ENCODE measurements at regions not wholly inside any gene's neighbourhood (a gene's known extent, or its start where the extent isn't known, plus 50 kb on each side); places are given as distances from the start of the nearest gene placed in this dataset.

- intact Hi-C loops (cut with DNase I, micrococcal nuclease), result no loop called here
- DNase-seq (no peak), ATAC-seq (no peak)
Observed at GRCh38 chr2:219812672-219813071, 185.2 kb downstream of the SLC4A3 start.

- DNase-seq, result no peak
- ATAC-seq, result no peak
- intact Hi-C loops (cut with DNase I, micrococcal nuclease), result no loop called here
Observed at GRCh38 chr2:219820767-219821166, 193.3 kb downstream of the SLC4A3 start.

DNA sequence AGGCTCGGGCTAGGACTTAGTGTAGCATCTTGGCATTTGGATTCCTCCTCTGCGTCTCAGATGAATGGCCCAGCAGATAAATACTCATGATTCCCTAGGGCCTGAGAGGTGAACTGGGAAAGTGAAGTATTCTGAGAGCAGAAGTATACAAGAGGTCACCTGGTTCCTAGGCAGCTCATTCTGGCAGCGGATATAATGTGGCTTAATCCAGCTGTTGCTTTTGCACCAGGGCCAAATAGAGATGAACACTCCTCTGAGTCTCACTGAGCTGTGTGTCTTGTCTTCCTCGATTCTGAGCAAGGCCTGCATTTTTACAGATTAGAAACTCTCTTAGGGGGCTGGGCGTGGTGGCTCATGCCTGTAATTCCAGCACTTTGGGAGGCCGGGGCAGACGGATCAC lies 196.1 kb downstream of the SLC4A3 start:
- DNase-seq, result no peak
- ATAC-seq, result no peak
- intact Hi-C loops (cut with DNase I, micrococcal nuclease), result no loop called here

GRCh38 chr2:219824996-219825395 lies 197.6 kb downstream of the SLC4A3 start:
- ATAC-seq (no peak), DNase-seq (no peak)
- intact Hi-C loops (cut with DNase I, micrococcal nuclease), result no loop called here

- intact Hi-C loops (cut with DNase I, micrococcal nuclease), result no loop called here
- no peak for DNase-seq
- ATAC-seq, result no peak
Observed at GRCh38 chr2:219828127-219828526, 200.7 kb downstream of the SLC4A3 start.

- no peak for ATAC-seq
- intact Hi-C loops (cut with DNase I, micrococcal nuclease), result no loop called here
- no peak for DNase-seq
Observed at GRCh38 chr2:219829667-219830352, 202.4 kb downstream of the SLC4A3 start.

DNA sequence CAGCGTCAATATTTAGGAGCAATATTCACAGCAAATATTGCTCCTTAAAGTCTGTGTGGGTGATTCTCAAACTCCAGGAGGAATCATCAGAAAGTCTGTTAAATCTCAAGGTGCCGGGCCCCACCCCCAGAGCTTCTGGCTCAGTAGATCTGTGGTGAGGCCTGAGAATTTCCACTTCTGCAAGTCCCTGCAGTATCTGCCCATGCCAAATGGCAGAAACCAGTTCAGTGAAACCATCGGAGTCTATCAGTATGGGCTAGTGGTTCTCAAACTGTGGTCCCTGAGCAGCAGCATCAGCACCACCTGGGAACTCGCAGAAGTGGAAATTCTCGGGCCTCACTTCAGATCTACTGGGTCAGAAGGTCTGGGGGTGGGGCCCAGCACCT lies 202.9 kb downstream of the SLC4A3 start:
- DNase-seq (no peak), ATAC-seq (no peak)
- intact Hi-C loops (cut with DNase I, micrococcal nuclease), result no loop called here

DNA sequence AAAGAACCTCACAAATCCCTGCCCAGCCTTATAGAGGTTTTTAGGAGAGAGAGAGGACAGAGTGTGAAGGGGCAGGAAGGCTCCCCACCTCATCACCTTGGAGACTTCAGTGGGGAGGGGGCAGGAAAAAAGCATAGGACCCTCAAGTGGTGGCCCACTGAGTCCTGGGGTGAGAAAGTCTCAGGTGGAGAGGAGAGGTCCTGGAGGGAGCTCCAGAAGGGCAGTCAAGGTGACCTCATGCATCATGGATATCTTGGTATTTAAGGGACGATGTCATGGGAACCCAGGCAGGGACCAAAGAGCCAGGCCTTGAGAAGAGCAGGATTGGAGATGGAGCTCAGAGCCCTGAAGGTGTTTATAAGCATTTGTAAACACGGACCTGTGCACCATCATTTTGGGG lies 204.5 kb downstream of the SLC4A3 start:
- no peak for ATAC-seq
- no peak for DNase-seq
- intact Hi-C loops (cut with DNase I, micrococcal nuclease), result no loop called here

GRCh38 chr2:219832904-219833303 lies 205.5 kb downstream of the SLC4A3 start:
- intact Hi-C loops (cut with DNase I, micrococcal nuclease), result no loop called here
- ATAC-seq (no peak), DNase-seq (no peak)

- DNase-seq, result no peak
- intact Hi-C loops (cut with DNase I, micrococcal nuclease), result no loop called here
- no peak for ATAC-seq
Observed at GRCh38 chr2:219835493-219835892, 208.1 kb downstream of the SLC4A3 start.

- no peak for DNase-seq
- ATAC-seq, result no peak
- intact Hi-C loops (cut with DNase I, micrococcal nuclease), result no loop called here
Observed at GRCh38 chr2:219836647-219837177, 209.3 kb downstream of the SLC4A3 start.

DNA sequence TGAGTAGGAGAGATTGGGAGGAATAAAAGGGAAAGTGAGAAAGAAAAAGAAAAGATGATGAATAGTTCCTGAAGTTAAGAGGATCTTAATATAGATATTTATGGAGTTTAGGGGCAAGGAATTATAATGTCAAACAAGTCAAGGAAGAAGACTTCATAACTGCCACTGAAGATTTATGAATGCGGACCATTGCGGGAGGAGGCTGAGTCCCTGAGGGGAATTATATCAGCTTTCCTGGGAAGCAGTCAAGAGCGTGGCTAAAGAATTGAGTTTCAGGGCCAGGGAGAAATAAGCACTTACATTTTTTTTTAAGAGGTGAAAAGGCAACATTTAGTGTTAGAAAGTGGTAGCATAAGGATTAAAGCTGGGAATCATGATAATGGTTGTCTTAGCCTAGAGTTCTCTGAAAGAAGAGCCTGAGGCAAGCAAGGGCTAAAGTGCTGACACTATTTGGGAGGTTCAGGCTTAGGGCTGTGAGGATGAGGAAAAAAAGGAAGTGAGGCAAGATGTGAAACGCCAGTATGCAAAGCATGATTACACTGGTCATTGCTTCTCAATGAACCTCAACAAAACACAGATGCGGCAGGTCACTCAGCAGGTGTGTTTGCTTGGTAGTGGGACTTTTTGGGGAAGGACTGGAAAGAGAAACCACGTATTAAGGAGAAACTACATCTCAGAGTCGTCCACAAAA lies 217.1 kb downstream of the SLC4A3 start:
- intact Hi-C loops (cut with DNase I, micrococcal nuclease), result no loop called here
- DNase-seq (no peak), ATAC-seq (no peak)

DNA sequence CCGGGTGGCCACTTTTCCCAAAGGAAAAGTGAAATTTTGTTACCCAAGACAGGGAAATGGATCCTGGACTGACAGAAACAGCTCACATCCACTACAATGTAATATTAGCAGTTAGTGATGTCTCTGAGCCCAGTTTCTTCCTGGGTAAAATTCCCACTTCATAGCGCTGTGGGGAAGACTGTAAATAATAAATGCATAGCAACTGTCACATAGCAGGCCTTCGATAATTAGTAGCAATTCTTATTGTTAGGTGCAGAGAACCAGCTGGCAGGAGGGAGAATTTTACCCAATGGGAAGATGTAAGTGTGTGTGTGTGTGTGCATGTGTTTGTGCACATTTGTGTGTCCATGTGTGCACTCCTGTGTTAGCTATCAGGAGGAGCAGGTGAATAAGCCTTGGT lies 221.5 kb downstream of the SLC4A3 start:
- intact Hi-C loops (cut with DNase I, micrococcal nuclease), result no loop called here
- ATAC-seq (no peak), DNase-seq (no peak)

DNA sequence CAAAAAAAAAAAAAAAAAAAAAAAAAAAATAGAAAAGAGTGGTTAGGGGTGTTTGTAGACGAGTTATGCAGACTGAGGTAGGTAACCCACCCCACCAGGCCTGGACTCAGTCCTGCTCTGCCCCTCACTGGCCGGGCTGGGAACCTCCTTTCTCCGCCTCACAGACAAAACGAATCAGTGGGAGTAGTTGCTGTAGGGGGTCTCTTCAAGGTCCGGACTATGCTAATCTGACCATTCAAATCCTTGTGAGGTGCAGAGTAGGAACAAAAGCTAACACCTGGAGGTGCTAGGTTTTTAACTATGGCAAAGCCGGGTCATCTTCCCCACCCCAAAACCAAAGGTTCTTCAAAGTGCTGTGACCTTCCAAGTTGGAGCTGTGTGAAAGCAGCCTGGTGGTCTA lies 223.7 kb downstream of the SLC4A3 start:
- ATAC-seq, result no peak
- intact Hi-C loops (cut with DNase I, micrococcal nuclease), result no loop called here

GRCh38 chr2:219851801-219852481 lies 224.5 kb downstream of the SLC4A3 start:
- ATAC-seq (no peak), DNase-seq (no peak)
- intact Hi-C loops (cut with DNase I, micrococcal nuclease), result no loop called here

More for the DNA sequence above, 223.7 kb downstream of the SLC4A3 start:
- no peak for DNase-seq

DNA sequence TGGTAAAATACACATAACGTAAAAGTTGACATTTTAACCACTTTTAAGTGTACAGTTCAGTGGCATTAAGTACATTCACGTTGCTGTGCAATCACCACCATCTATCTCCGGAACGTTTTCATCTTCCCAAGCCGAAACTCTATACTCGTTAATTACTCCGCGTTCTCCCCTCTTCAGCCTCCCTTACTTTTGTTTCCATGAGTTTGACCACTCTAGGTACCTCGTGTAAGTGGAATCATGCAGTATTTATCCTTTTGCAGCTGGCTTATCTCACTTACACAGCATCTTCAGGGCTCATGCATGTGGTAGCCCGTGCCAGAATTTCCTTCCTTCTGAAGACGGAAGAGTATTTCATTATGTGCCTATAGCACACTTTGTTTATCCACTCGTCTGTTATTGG lies 225.2 kb downstream of the SLC4A3 start:
- ATAC-seq (no peak), DNase-seq (no peak)
- intact Hi-C loops (cut with DNase I, micrococcal nuclease), result no loop called here

DNA sequence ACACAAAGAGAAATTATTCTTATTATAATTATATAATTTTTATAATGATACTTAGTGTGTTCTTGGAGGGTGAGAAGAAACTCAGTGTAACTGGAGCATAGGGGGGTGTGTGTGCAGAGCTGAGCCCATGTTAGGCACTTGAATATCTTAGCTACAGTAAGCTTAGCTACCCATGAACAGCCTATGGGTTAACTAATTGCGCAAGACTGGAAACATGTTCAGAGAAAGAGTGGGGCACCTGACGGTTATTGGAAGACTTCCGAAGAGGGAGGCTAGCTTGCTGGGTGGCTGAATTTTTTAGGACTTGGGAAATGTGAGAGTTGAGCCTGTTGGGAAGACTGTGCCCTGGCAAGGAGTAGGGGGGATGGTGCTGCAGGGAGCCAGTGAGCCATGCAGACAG lies 229.2 kb downstream of the SLC4A3 start:
- ATAC-seq, result no peak
- intact Hi-C loops (cut with DNase I, micrococcal nuclease), result no loop called here
- DNase-seq, result no peak

DNA sequence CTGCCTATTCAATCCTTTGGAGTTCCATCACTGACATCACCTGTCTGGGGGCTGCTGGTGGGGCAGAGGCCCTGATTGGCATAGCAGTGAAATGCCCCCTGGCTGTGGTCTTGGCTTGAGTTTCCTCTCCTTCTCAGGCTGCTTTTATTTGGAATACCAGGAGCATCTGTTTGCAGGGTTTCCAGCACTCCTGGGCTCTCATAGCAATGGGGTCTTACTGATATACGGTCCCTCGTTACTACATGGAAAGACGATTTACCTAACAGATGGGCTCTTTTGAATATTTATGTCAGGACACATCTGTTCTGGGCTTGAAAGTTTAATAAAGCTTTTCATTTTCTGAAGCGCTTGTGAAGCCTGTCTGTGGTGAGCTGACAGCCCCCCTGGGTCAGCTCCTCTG lies 230.3 kb downstream of the SLC4A3 start:
- no peak for ATAC-seq
- intact Hi-C loops (cut with DNase I, micrococcal nuclease), result no loop called here
- DNase-seq, result no peak

DNA sequence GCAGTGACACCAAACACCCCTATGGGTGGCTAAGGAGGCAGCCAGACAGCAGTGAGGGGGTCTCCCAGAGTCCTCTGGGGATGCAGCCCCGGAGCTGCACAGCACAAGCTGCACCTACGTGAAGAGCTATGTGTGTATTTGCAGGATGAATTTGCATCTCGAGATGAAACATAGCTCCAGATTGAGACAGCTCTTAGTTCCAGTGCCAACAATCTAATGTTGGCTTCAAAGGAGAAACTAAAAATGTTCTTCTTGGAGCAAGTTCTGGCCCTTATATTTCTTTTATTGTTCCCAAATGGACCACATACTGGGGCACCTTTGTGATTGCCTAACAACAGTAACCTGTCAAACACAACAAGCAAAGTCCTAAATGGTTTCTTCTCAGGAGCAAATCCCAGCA lies 233.9 kb downstream of the SLC4A3 start:
- no peak for ATAC-seq
- intact Hi-C loops (cut with DNase I, micrococcal nuclease), result no loop called here
- DNase-seq, result no peak

- DNase-seq, result no peak
- intact Hi-C loops (cut with DNase I, micrococcal nuclease), result no loop called here
Observed at GRCh38 chr2:219864154-219864553, 236.7 kb downstream of the SLC4A3 start.

More at GRCh38 chr2:219864154-219864553, 236.7 kb downstream of the SLC4A3 start:
- no peak for ATAC-seq
